Mesothelial cell of epicardium (in vitro differentiated cells): ENCODE measurements at regions not wholly inside any gene's neighbourhood (a gene's known extent, or its start where the extent isn't known, plus 50 kb on each side); places are given as distances from the start of the nearest gene placed in this dataset.
A peak's percentile ranks its signal among the peaks of the same experiment; 100 is the strongest.

Experiments used
- DNase-seq, 2 experiments: peaks; one replicate each; pipeline ENCODE4 v3.0.0; 2021; ENCODE audit warnings: low spot score in 2 of 2; ENCODE audit not compliant: unreplicated experiment in 2 of 2
- H3K27ac Mint-ChIP-seq: 2 replicates; pipeline ENCODE4 v1.8.0; 2021; ENCODE audit warnings: mixed read lengths
- H3K27me3 Mint-ChIP-seq: 2 replicates; pipeline ENCODE4 v1.8.0; 2021; ENCODE audit warnings: low read depth, mixed read lengths
- H3K36me3 Mint-ChIP-seq: 2 replicates; pipeline ENCODE4 v1.8.0; 2021; ENCODE audit warnings: mixed read lengths
- H3K4me1 Mint-ChIP-seq: 2 replicates; pipeline ENCODE4 v1.8.0; 2021; ENCODE audit warnings: mixed read lengths
- H3K4me3 Mint-ChIP-seq: 2 replicates; pipeline ENCODE4 v1.8.0; 2021; ENCODE audit warnings: mild to moderate bottlenecking, moderate library complexity, mixed read lengths
- H3K9me3 Mint-ChIP-seq: 2 replicates; pipeline ENCODE4 v1.8.0; 2021; ENCODE audit warnings: mixed read lengths
- TF ChIP-seq, protein P1 (sequence below): fragments of 200-600 bp; sonication (generic); IDR thresholded peaks from one replicate; pipeline ENCODE4 v1.5.0; 2021; ENCODE audit warnings: antibody characterized with exemption; ENCODE audit not compliant: unreplicated experiment

DNA sequence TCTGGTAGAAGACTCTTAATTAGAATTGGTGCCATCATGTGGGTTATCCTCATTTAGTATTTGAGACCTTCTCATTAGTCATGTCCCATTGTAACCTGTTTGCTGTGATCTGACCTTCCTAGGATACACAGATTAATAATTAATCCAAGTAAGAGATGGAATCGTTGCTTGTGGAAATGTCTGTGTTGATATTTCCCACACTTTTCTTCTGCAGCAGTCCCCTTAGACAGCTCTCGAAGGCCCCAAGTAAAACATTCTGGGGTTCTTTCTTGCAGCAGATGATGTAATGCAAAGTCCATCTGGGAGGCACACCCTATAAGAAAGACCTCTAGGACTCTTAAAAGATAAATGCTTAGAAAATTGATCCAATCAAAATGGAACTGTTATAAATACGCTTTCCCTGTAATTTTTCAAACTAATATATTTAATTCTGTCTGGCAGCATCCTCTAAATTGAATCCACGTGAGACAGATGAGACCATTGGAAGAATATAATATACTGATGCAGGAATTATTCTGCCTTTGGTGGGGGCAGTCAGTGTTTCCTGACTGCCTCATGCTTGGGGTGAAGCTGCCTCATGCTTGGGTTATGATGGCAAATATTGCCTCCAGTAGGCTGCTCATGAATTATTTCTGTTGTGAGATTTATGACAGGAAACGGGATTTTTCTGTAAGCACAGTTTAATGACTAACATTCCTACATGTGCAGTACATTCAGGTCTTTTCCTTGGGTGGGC is 54.5 kb upstream of the ARMC2 start:
- Mint-ChIP-seq H3K9me3 (peaks cover 18% of the 10 kb centered on the region), H3K27me3 (no peaks in the 10 kb centered on the region), H3K27ac (no peak overlapping the region), H3K4me3 (no peak overlapping the region), H3K4me1 (peaks cover 24% of the 10 kb centered on the region), H3K36me3 (peaks cover 9% of the 10 kb centered on the region)
- no peak for DNase-seq
- TF ChIP-seq, protein P1, sequence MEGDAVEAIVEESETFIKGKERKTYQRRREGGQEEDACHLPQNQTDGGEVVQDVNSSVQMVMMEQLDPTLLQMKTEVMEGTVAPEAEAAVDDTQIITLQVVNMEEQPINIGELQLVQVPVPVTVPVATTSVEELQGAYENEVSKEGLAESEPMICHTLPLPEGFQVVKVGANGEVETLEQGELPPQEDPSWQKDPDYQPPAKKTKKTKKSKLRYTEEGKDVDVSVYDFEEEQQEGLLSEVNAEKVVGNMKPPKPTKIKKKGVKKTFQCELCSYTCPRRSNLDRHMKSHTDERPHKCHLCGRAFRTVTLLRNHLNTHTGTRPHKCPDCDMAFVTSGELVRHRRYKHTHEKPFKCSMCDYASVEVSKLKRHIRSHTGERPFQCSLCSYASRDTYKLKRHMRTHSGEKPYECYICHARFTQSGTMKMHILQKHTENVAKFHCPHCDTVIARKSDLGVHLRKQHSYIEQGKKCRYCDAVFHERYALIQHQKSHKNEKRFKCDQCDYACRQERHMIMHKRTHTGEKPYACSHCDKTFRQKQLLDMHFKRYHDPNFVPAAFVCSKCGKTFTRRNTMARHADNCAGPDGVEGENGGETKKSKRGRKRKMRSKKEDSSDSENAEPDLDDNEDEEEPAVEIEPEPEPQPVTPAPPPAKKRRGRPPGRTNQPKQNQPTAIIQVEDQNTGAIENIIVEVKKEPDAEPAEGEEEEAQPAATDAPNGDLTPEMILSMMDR: no peak

DNA sequence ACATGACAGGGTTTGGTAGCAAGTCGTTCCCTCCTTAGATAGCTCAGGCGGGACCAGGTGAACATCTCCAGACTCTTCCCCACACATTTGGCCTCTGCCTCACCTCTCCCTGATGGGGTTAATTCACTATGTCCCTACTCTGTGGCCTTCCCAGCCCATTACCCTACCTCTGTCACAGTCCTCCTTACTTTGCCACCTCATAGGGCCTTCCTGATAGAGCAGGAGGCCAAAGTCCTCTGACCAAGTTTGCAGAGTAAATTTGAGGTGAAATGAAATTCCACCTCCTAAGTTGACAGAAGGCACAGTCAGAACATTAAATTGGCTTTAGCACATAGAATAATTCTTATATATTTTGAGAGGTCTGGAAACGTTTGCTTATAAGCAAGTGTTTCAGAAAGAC is 53.1 kb upstream of the ARMC2 start:
- Mint-ChIP-seq H3K9me3 (peaks cover 4% of the 10 kb centered on the region), H3K4me1 (peaks cover 38% of the 10 kb centered on the region), H3K36me3 (peaks cover 2% of the 10 kb centered on the region), H3K4me3 (no peak overlapping the region), H3K27ac (no peak overlapping the region), H3K27me3 (no peaks in the 10 kb centered on the region)
- no peak for DNase-seq
- TF ChIP-seq, protein P1: no peak

DNA sequence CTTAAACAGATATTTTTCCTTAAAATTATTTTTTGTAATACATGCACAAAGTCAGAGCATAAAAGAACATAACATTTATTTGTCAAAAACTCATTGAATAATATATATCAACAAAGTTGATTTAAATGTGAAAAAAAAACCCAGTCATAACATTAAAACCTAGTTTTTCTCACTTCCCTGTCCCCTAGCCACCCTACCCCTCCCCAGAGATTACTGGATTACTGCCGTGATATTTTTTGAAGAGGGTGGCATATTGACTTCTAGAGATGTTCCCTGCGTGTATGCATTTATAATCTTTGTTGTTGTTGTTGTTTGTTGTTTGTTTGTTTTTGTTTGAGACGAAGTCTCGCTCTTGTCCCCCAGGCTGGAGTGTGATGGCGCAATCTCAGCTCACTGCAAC is 52.4 kb upstream of the ARMC2 start:
- Mint-ChIP-seq H3K36me3 (peaks cover 2% of the 10 kb centered on the region), H3K4me1 (peaks cover 43% of the 10 kb centered on the region), H3K4me3 (no peak overlapping the region), H3K9me3 (peaks cover 4% of the 10 kb centered on the region), H3K27ac (no peak overlapping the region), H3K27me3 (no peaks in the 10 kb centered on the region)
- TF ChIP-seq, protein P1: no peak
- DNase-seq: no peak

DNA sequence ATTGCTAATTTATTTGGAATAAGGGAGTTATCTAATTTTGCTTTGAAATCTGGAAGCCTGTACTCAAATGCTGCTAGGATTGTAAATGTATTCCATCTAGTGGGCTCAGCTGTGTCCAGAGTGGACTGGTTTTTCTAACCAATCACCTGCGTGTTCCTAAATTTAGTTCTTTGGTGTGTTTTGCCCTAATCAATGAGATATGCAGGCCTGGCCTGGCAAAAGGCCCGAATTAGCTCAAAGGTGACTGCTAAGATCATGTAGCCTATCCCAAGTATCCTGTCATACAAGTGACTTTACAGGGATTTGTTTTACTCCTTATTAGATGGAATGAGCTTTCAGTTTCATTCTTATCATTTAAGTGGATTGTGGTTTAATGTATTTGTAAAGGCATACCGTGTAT is 51.3 kb upstream of the ARMC2 start:
- Mint-ChIP-seq H3K9me3 (peaks cover 3% of the 10 kb centered on the region), H3K36me3 (peaks cover 2% of the 10 kb centered on the region), H3K27me3 (no peaks in the 10 kb centered on the region), H3K4me3 (no peak overlapping the region), H3K4me1 (peaks cover 43% of the 10 kb centered on the region), H3K27ac (no peak overlapping the region)
- no peak for DNase-seq
- TF ChIP-seq, protein P1: no peak

DNA sequence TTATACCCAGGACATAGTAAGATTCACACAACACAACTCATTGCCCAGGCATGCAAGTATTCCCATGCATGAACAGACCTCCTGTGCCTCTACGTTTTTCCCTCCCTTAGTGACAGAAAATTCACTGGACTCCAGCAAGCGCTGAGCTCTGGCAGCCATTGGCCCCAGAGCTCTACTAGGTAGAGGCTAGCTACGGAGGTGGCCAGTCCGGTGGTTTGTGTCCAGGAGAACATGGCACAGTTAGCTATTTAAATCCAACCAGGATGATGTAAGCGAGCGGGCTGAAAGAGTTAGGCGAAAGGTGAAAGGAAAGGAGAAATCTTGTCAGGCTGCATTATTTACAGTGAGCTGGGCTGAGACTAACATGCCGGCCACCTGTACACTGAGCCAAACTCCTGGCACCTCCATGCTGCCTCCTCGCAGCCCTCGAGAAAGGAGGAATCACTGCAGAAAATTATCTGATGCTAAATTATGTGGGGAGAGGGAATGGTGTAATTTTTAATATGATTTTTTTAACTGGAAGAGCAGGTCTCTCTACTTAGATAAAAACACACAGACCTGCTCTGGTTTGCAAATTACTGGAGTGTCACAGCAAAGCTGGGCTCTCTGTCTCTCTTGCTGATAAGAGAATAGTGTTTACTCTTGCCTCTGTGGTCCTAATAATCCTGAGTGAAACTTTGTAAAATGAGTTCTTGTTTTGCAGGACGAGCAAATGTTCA is 50.1 kb upstream of the ARMC2 start:
- H3K4me3 Mint-ChIP-seq: peak overlapping the region; percentile 15
- TF ChIP-seq, protein P1: no peak
- no peaks in the 10 kb centered on the region for H3K9me3 Mint-ChIP-seq
- no peak for DNase-seq
- peaks cover 43% of the 10 kb centered on the region for H3K4me1 Mint-ChIP-seq
- H3K27me3 Mint-ChIP-seq: no peaks in the 10 kb centered on the region
- H3K36me3 Mint-ChIP-seq: no peaks in the 10 kb centered on the region
- peak overlapping the region; percentile 77 for H3K27ac Mint-ChIP-seq
